Stimulated activated CD4-positive, alpha-beta T cell treated with anti-CD3 and anti-CD28 coated beads, Interleukin-4, amount 100 ng/mL, for 24 hours (primary cell): ENCODE measurements at regions not wholly inside any gene's neighbourhood (a gene's known extent, or its start where the extent isn't known, plus 50 kb on each side); places are given as distances from the start of the nearest gene placed in this dataset.

Experiments
- DNase-seq: peaks from one replicate; pipeline ENCODE4 v3.0.0-alpha.2; 2020

- no peak for DNase-seq
These were observed 86.6 kb downstream of the MARCHF4 start for GRCh38 chr2:216285701-216286100.

GRCh38 chr2:216284708-216285107 lies 87.6 kb downstream of the MARCHF4 start:
- no peak for DNase-seq

GRCh38 chr2:216283038-216283900 lies 89.0 kb downstream of the MARCHF4 start:
- DNase-seq, result peak; percentile 7

GRCh38 chr2:216281876-216282275 lies 90.4 kb downstream of the MARCHF4 start:
- DNase-seq, result no peak

- no peak for DNase-seq
These were observed 91.0 kb downstream of the MARCHF4 start for GRCh38 chr2:216281316-216281715.

- no peak for DNase-seq
These were observed 92.8 kb downstream of the MARCHF4 start for GRCh38 chr2:216279459-216279858.

GRCh38 chr2:216279031-216279430 lies 93.3 kb downstream of the MARCHF4 start:
- no peak for DNase-seq

GRCh38 chr2:216275890-216276289 lies 96.4 kb downstream of the MARCHF4 start:
- DNase-seq, result no peak

- no peak for DNase-seq
These were observed 98.0 kb downstream of the MARCHF4 start for GRCh38 chr2:216274194-216274840.

- DNase-seq, result no peak
These were observed 111.2 kb downstream of the MARCHF4 start for GRCh38 chr2:216261042-216261537.

GRCh38 chr2:216260629-216261028 lies 111.7 kb downstream of the MARCHF4 start:
- DNase-seq, result no peak

- no peak for DNase-seq
These were observed 113.2 kb downstream of the MARCHF4 start for GRCh38 chr2:216259081-216259480.

- DNase-seq, result no peak
These were observed 115.2 kb downstream of the MARCHF4 start for GRCh38 chr2:216257089-216257488.
